ENCODE measurements at regions not wholly inside any gene's neighbourhood (a gene's known extent, or its start where the extent isn't known, plus 50 kb on each side); places are given as distances from the start of the nearest gene placed in this dataset.

DNA sequence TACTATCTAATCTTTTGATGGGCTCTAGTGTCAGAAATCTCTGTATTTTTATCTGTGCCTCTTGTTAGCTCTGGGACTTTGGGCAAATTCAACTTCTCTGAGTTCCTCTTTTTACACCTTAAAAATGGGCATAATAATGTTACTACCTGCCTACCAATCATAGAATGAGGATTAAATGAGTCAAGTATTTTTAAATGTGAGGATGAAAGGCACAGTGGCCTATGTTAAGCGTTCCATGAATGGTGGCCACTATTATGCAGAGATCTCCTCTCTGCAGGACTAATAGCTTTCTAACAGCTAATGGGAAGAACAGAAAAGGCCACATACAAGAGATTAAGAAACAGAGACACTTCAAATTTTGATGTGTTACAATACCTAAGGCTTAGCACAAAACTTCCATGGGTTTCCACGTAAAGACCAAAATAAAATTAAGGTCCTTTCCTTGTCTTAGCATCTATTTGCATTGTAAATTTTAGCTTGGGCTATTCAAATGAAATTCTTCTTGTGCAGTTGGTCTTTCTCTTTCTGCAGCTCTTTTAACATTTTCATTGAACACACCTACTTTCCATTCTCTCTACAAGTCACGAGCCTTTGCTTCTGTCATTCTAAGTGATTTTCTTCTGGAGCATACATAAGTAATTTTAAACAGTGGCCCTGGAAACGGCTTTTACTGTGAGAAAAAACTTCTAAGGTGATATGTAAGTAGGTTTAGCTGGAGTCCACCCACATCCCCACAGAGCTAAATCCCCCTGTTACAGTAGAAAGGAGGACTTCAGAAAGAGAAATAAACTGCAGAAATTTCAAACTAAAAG is 117.9 kb upstream of the MED14 start:
- no peak for DNase-seq
- TF ChIP-seq EP300 (IDR thresholded peaks at IDR 0.05): no peak
- TF ChIP-seq, protein P1, sequence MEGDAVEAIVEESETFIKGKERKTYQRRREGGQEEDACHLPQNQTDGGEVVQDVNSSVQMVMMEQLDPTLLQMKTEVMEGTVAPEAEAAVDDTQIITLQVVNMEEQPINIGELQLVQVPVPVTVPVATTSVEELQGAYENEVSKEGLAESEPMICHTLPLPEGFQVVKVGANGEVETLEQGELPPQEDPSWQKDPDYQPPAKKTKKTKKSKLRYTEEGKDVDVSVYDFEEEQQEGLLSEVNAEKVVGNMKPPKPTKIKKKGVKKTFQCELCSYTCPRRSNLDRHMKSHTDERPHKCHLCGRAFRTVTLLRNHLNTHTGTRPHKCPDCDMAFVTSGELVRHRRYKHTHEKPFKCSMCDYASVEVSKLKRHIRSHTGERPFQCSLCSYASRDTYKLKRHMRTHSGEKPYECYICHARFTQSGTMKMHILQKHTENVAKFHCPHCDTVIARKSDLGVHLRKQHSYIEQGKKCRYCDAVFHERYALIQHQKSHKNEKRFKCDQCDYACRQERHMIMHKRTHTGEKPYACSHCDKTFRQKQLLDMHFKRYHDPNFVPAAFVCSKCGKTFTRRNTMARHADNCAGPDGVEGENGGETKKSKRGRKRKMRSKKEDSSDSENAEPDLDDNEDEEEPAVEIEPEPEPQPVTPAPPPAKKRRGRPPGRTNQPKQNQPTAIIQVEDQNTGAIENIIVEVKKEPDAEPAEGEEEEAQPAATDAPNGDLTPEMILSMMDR (IDR thresholded peaks at IDR 0.05): no peak
- TF ChIP-seq POLR2AphosphoS5 (IDR thresholded peaks at IDR 0.05): no peak
- no peak for TF ChIP-seq POLR2A (IDR thresholded peaks at IDR 0.05)
- intact Hi-C loops (cut with DNase I; ENCODE audit: low total_unique reads): no loop called here
- Histone ChIP-seq H3K4me1 (no peaks in the 10 kb centered on the region), H3K9me3 (peaks cover 0 to 8% (median 3%) of the 10 kb centered on the region in 4 donors), H3K27me3 (peaks cover 0 to 8% (median 0%) of the 10 kb centered on the region in 3 donors), H3K4me3 (no peak overlapping the region), H3K36me3 (no peaks in the 10 kb centered on the region), H3K27ac (no peak overlapping the region)
- 22 to 63% (median 51%) methylated on average over 4 of the region's 4 CpGs for WGBS, 5 donors

- no peak for DNase-seq
- H3K4me1 ChIP-seq: no peaks in the 10 kb centered on the region
- H3K36me3 ChIP-seq: no peaks in the 10 kb centered on the region
- TF ChIP-seq POLR2A (IDR thresholded peaks at IDR 0.05) (no peak), POLR2AphosphoS5 (IDR thresholded peaks at IDR 0.05) (no peak), EP300 (IDR thresholded peaks at IDR 0.05) (no peak)
- TF ChIP-seq, protein P1 (IDR thresholded peaks at IDR 0.05): no peak
- peaks cover 0 to 8% (median 0%) of the 10 kb centered on the region in 3 donors for H3K27me3 ChIP-seq
- no peak overlapping the region for H3K27ac ChIP-seq
- no peak overlapping the region for H3K4me3 ChIP-seq
- H3K9me3 ChIP-seq: peaks cover 0 to 8% (median 3%) of the 10 kb centered on the region in 4 donors
- intact Hi-C loops (cut with DNase I; ENCODE audit: low total_unique reads): no loop called here
Measured at GRCh38 chrX:40853816-40854123, 118.4 kb upstream of the MED14 start.

- intact Hi-C loops (cut with DNase I; ENCODE audit: low total_unique reads): no loop called here
- Histone ChIP-seq H3K4me3 (no peak overlapping the region), H3K36me3 (no peaks in the 10 kb centered on the region), H3K4me1 (no peaks in the 10 kb centered on the region), H3K27ac (no peak overlapping the region), H3K27me3 (peaks cover 0 to 8% (median 0%) of the 10 kb centered on the region in 3 donors), H3K9me3 (peaks cover 0 to 8% (median 3%) of the 10 kb centered on the region in 4 donors)
- TF ChIP-seq, protein P1 (IDR thresholded peaks at IDR 0.05): no peak
- TF ChIP-seq EP300 (IDR thresholded peaks at IDR 0.05): no peak
- no peak for TF ChIP-seq POLR2AphosphoS5 (IDR thresholded peaks at IDR 0.05)
- 89 to 96% (median 93%) methylated on average over 1 of the region's 1 CpG for WGBS, 5 donors
- DNase-seq: no peak
Measured at GRCh38 chrX:40854242-40854641, 118.9 kb upstream of the MED14 start.

- H3K36me3 ChIP-seq: no peaks in the 10 kb centered on the region
- no peaks in the 10 kb centered on the region for H3K4me1 ChIP-seq
- H3K27ac ChIP-seq: no peak overlapping the region
- H3K27me3 ChIP-seq: peaks cover 0 to 2% (median 0%) of the 10 kb centered on the region in 3 donors
- no peak overlapping the region for H3K4me3 ChIP-seq
- intact Hi-C loops (cut with DNase I; ENCODE audit: low total_unique reads): no loop called here
- no peak for DNase-seq
- peaks cover 0 to 8% (median under 1%) of the 10 kb centered on the region in 4 donors for H3K9me3 ChIP-seq
- no peak for TF ChIP-seq POLR2AphosphoS5 (IDR thresholded peaks at IDR 0.05)
- TF ChIP-seq POLR2A (IDR thresholded peaks at IDR 0.05): no peak
- TF ChIP-seq, protein P1 (IDR thresholded peaks at IDR 0.05): no peak
- TF ChIP-seq EP300 (IDR thresholded peaks at IDR 0.05): no peak
Measured at GRCh38 chrX:40855411-40855810, 120.1 kb upstream of the MED14 start.
